Activated CD4-positive, alpha-beta T cell treated with anti-CD3 and anti-CD28 coated beads, Interleukin-2, amount 10 ng/mL, durations not matched to agents 24 days and 14 days (primary cell): ENCODE measurements at regions not wholly inside any gene's neighbourhood (a gene's known extent, or its start where the extent isn't known, plus 50 kb on each side); places are given as distances from the start of the nearest gene placed in this dataset.

Source experiments
- DNase-seq: peaks from one replicate; pipeline ENCODE4 v3.0.0; 2022
- H3K27ac Mint-ChIP-seq: one replicate; pipeline ENCODE4 v1.8.0; 2022; ENCODE audit warnings: mild to moderate bottlenecking, mixed read lengths
- H3K27me3 Mint-ChIP-seq: one replicate; pipeline ENCODE4 v1.8.0; 2022; ENCODE audit warnings: mixed read lengths
- H3K36me3 Mint-ChIP-seq: one replicate; pipeline ENCODE4 v1.8.0; 2022; ENCODE audit warnings: low read depth, mild to moderate bottlenecking, mixed read lengths
- H3K4me1 Mint-ChIP-seq: one replicate; pipeline ENCODE4 v1.8.0; 2021; ENCODE audit warnings: mixed read lengths
- H3K4me3 Mint-ChIP-seq: one replicate; pipeline ENCODE4 v1.8.0; 2022; ENCODE audit warnings: mild to moderate bottlenecking, moderate library complexity, mixed read lengths
- H3K9me3 Mint-ChIP-seq: one replicate; pipeline ENCODE4 v1.8.0; 2021; ENCODE audit warnings: mixed read lengths
- intact Hi-C: fragments of 100-400 bp; cut with micrococcal nuclease; formaldehyde crosslinking; loops from one replicate; pipeline ENCODE4 v1.15.1; 2023

- Mint-ChIP-seq H3K36me3 (peaks cover 10% of the 10 kb centered on the region), H3K27ac (no peak overlapping the region), H3K9me3 (peaks cover 19% of the 10 kb centered on the region)
Observed at GRCh38 chr4:122671919-122672490, 51.1 kb upstream of the IL21 start.

GRCh38 chr4:122673252-122673651, 52.4 kb upstream of the IL21 start:
- intact Hi-C loops = no loop called here
- no peaks in the 10 kb centered on the region for H3K27me3 Mint-ChIP-seq
- peaks cover 10% of the 10 kb centered on the region for H3K36me3 Mint-ChIP-seq
- H3K4me1 Mint-ChIP-seq = peaks cover 56% of the 10 kb centered on the region
- no peak for DNase-seq
- peak overlapping the region; percentile 78 for H3K27ac Mint-ChIP-seq
- H3K4me3 Mint-ChIP-seq = no peak overlapping the region
- H3K9me3 Mint-ChIP-seq = peaks cover 22% of the 10 kb centered on the region

More at GRCh38 chr4:122671919-122672490, 51.1 kb upstream of the IL21 start:
- H3K4me1 Mint-ChIP-seq = peaks cover 68% of the 10 kb centered on the region
- peak overlapping the region; percentile 28 for H3K4me3 Mint-ChIP-seq
- intact Hi-C loops = no loop called here
- no peak for DNase-seq
- no peaks in the 10 kb centered on the region for H3K27me3 Mint-ChIP-seq

- Mint-ChIP-seq H3K27me3 (peaks cover 2% of the 10 kb centered on the region), H3K9me3 (peaks cover 24% of the 10 kb centered on the region), H3K4me3 (peak overlapping the region; percentile 3), H3K27ac (peak overlapping the region; percentile 78), H3K36me3 (peaks cover 8% of the 10 kb centered on the region), H3K4me1 (peaks cover 51% of the 10 kb centered on the region)
- no peak for DNase-seq
- intact Hi-C loops = no loop called here
Observed at GRCh38 chr4:122674371-122674770, 53.5 kb upstream of the IL21 start.

- Mint-ChIP-seq H3K36me3 (peaks cover 26% of the 10 kb centered on the region), H3K27ac (no peak overlapping the region), H3K4me1 (peaks cover 23% of the 10 kb centered on the region), H3K4me3 (no peak overlapping the region), H3K9me3 (peaks cover 42% of the 10 kb centered on the region), H3K27me3 (peaks cover 2% of the 10 kb centered on the region)
- intact Hi-C loops = no loop called here
- DNase-seq = no peak
Observed at GRCh38 chr4:122679317-122679716, 53.2 kb upstream of the BBS12 start.

GRCh38 chr4:122679946-122680345, 52.6 kb upstream of the BBS12 start:
- Mint-ChIP-seq H3K36me3 (peaks cover 28% of the 10 kb centered on the region), H3K27me3 (peaks cover 2% of the 10 kb centered on the region), H3K4me1 (peaks cover 19% of the 10 kb centered on the region), H3K27ac (no peak overlapping the region), H3K4me3 (no peak overlapping the region), H3K9me3 (peaks cover 40% of the 10 kb centered on the region)
- no peak for DNase-seq
- intact Hi-C loops = no loop called here

- peaks cover 24% of the 10 kb centered on the region for H3K9me3 Mint-ChIP-seq
- H3K27ac Mint-ChIP-seq = no peak overlapping the region
- peaks cover 2% of the 10 kb centered on the region for H3K27me3 Mint-ChIP-seq
- H3K4me1 Mint-ChIP-seq = peaks cover 9% of the 10 kb centered on the region
- peaks cover 25% of the 10 kb centered on the region for H3K36me3 Mint-ChIP-seq
- DNase-seq = no peak
- intact Hi-C loops = no loop called here
- H3K4me3 Mint-ChIP-seq = no peak overlapping the region
Observed at GRCh38 chr4:122681568-122681967, 50.9 kb upstream of the BBS12 start.
